Neural cell (in vitro differentiated cells): ENCODE measurements at regions not wholly inside any gene's neighbourhood (a gene's known extent, or its start where the extent isn't known, plus 50 kb on each side); places are given as distances from the start of the nearest gene placed in this dataset.

Experiments
- H2AFZ ChIP-seq: fragments of 200-600, 300-800 bp; sonication (generic), shearing (Covaris generic); 2 replicates; pipeline ENCODE4 v1.6.0; 2014; ENCODE audit warnings: low read depth, mild to moderate bottlenecking, antibody characterized with exemption, low read length, moderate library complexity
- H3F3A ChIP-seq: fragments of 200-600 bp; shearing (Covaris generic); 2 replicates; pipeline ENCODE4 v1.6.1; 2016; ENCODE audit warnings: mild to moderate bottlenecking, moderate library complexity, mixed read lengths, antibody characterized with exemption, low read length; ENCODE audit not compliant: insufficient read depth, poor library complexity, severe bottlenecking
- H3K27ac ChIP-seq: fragments of 200-600, 300-800 bp; sonication (generic), shearing (Covaris generic); 2 replicates; pipeline ENCODE4 v1.5.1; 2014; ENCODE audit warnings: mild to moderate bottlenecking, low read length, moderate library complexity
- H3K27me3 ChIP-seq: fragments of 300-800, 200-600 bp; sonication (generic), shearing (Covaris generic); 2 replicates; pipeline ENCODE4 v1.6.0; 2014; ENCODE audit warnings: mild to moderate bottlenecking, low read depth, low read length, moderate library complexity; ENCODE audit not compliant: insufficient read depth
- H3K36me3 ChIP-seq: fragments of 300-800, 200-600 bp; sonication (generic), shearing (Covaris generic); 2 replicates; pipeline ENCODE4 v1.5.1; 2014; ENCODE audit warnings: mild to moderate bottlenecking, antibody characterized with exemption, low read length, moderate library complexity; ENCODE audit not compliant: insufficient read depth
- H3K4me2 ChIP-seq: fragments of 300-800, 200-600 bp; sonication (generic), shearing (Covaris generic); 2 replicates; pipeline ENCODE4 v1.6.0; 2014; ENCODE audit warnings: mild to moderate bottlenecking, low read length
- H3K4me3 ChIP-seq: fragments of 300-800, 200-600 bp; sonication (generic), shearing (Covaris generic); 2 replicates; pipeline ENCODE4 v1.5.1; 2014; ENCODE audit warnings: mild to moderate bottlenecking, low read length, moderate library complexity
- H3K79me2 ChIP-seq: fragments of 200-600 bp; shearing (Covaris generic); replicated peaks from 2 replicates; pipeline ENCODE4 v1.6.0; 2014; ENCODE audit warnings: mild to moderate bottlenecking, low read length, moderate library complexity; ENCODE audit not compliant: insufficient read depth
- H3K9ac ChIP-seq: fragments of 300-800, 200-600 bp; sonication (generic), shearing (Covaris generic); 2 replicates; pipeline ENCODE4 v1.6.1; 2016; ENCODE audit warnings: mild to moderate bottlenecking, low read length, mixed read lengths
- H3K9me2 ChIP-seq: fragments of 200-600 bp; shearing (Covaris generic); 2 replicates; pipeline ENCODE4 v1.6.1; 2016; ENCODE audit warnings: mild to moderate bottlenecking, low read length, mixed read lengths; ENCODE audit not compliant: insufficient read depth
- H3K9me3 ChIP-seq: fragments of 200-600, 300-800 bp; sonication (generic), shearing (Covaris generic); 2 replicates; pipeline ENCODE4 v1.6.1; 2016; ENCODE audit warnings: mild to moderate bottlenecking, mixed run types, low read length, moderate library complexity, mixed read lengths
- H4K20me1 ChIP-seq: fragments of 200-600 bp; shearing (Covaris generic); 2 replicates; pipeline ENCODE4 v1.6.1; 2016; ENCODE audit warnings: mild to moderate bottlenecking, mixed run types; ENCODE audit not compliant: insufficient read depth
- EP300 ChIP-seq: fragments of 450-650 bp; conservative IDR thresholded peaks from 2 replicates; pipeline ENCODE4 v1.6.1; 2014; ENCODE audit warnings: antibody characterized with exemption, mild to moderate bottlenecking, moderate library complexity; ENCODE audit not compliant: poor library complexity, severe bottlenecking
- EZH2 ChIP-seq: fragments of 200-600, 300-800 bp; shearing (Covaris generic), sonication (generic); IDR thresholded peaks from 2 replicates; pipeline ENCODE4 v1.6.1; 2014; ENCODE audit warnings: antibody characterized with exemption, low read length, borderline replicate concordance, mild to moderate bottlenecking; ENCODE audit not compliant: insufficient read depth, poor library complexity, severe bottlenecking
- MXI1 ChIP-seq: fragments of 450-650 bp; conservative IDR thresholded peaks from 2 replicates; pipeline ENCODE4 v1.6.1; 2014; ENCODE audit warnings: antibody characterized with exemption, mild to moderate bottlenecking; ENCODE audit not compliant: poor library complexity, severe bottlenecking
- POLR2AphosphoS5 ChIP-seq: IDR thresholded peaks from 2 replicates; pipeline ENCODE4 v1.6.1; 2012
- RAD21 ChIP-seq: fragments of 450-650 bp; conservative IDR thresholded peaks from 2 replicates; pipeline ENCODE4 v1.6.1; 2014; ENCODE audit warnings: antibody characterized with exemption, mild to moderate bottlenecking, moderate library complexity
- SMC3 ChIP-seq: fragments of 450-650 bp; conservative IDR thresholded peaks from 2 replicates; pipeline ENCODE4 v1.6.1; 2014; ENCODE audit warnings: antibody characterized with exemption, mild to moderate bottlenecking, moderate library complexity; ENCODE audit not compliant: poor library complexity
- TAF1 ChIP-seq: IDR thresholded peaks from 2 replicates; pipeline ENCODE4 v1.6.1; 2012; ENCODE audit warnings: low read depth
- TF ChIP-seq, protein P1 (sequence below): IDR thresholded peaks from 2 replicates; pipeline ENCODE4 v1.6.1; 2012; ENCODE audit warnings: borderline replicate concordance
- TF ChIP-seq, protein P2 (sequence below): fragments of 450-650 bp; IDR thresholded peaks from 2 replicates; pipeline ENCODE4 v1.5.1; 2014; ENCODE audit warnings: antibody characterized with exemption, mild to moderate bottlenecking, moderate library complexity; ENCODE audit not compliant: poor library complexity, severe bottlenecking

DNA sequence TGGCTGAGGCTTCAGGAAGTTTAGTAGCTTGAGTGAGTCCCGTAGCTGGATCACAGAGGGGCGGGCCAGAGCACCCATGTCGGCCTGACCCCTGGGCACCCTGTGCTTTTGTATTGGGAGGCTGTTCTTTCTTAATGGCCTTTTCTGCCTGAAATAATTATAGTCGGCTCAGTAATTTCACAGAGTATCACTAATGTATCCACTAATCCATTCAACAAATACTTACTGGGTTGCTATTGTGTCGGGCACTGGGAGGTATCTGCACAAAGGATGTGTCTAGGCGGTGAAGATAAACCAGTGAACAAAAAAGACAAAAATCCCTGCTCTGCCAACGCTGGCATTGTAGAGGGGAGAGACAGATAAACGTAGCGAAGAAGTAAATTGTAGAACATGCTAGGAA lies 318.6 kb downstream of the FOXL1 start:
- H3F3A ChIP-seq: no peaks in the 10 kb centered on the region
- TF ChIP-seq RAD21: no peak
- TF ChIP-seq POLR2AphosphoS5: no peak
- TF ChIP-seq EP300: no peak
- TF ChIP-seq MXI1: no peak
- no peaks in the 10 kb centered on the region for H3K36me3 ChIP-seq
- H3K27ac ChIP-seq: no peak overlapping the region
- no peaks in the 10 kb centered on the region for H3K27me3 ChIP-seq
- H3K9ac ChIP-seq: no peak overlapping the region
- no peak overlapping the region for H3K4me2 ChIP-seq
- no peaks in the 10 kb centered on the region for H3K9me3 ChIP-seq
- no peaks in the 10 kb centered on the region for H3K79me2 ChIP-seq
- no peak overlapping the region for H3K4me3 ChIP-seq
- H2AFZ ChIP-seq: no peak overlapping the region
- no peaks in the 10 kb centered on the region for H3K9me2 ChIP-seq
- H4K20me1 ChIP-seq: no peaks in the 10 kb centered on the region

DNA sequence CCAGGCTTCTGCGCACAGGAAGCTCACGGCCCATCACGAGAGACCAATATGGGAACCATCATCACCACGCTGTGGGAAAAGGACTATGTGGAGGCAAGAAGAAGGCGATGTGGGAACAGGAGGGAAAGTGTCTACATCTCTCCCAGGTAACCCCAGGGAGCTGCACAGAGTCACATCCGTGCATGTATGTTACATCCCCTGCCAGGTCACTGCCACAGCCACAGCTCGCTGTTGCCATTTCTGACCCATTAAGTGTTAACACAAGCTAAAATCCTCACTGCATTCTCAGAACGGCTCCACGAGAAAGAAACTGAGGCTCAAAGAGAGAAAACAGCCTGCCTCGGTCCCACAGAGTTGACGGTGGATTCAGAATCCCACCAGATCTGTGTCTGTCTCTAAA lies 319.1 kb downstream of the FOXL1 start:
- Histone ChIP-seq H3K9me3 (no peaks in the 10 kb centered on the region), H3K4me3 (no peak overlapping the region), H3K9ac (no peak overlapping the region), H2AFZ (no peak overlapping the region), H3K36me3 (no peaks in the 10 kb centered on the region), H4K20me1 (no peaks in the 10 kb centered on the region), H3K27ac (no peak overlapping the region), H3K27me3 (no peaks in the 10 kb centered on the region), H3F3A (no peaks in the 10 kb centered on the region), H3K79me2 (no peaks in the 10 kb centered on the region), H3K4me2 (no peak overlapping the region), H3K9me2 (no peaks in the 10 kb centered on the region)
- TF ChIP-seq POLR2AphosphoS5 (no peak), MXI1 (no peak), RAD21 (no peak), TAF1 (no peak), EZH2 (no peak), SMC3 (no peak), EP300 (no peak)
- TF ChIP-seq, protein P1, sequence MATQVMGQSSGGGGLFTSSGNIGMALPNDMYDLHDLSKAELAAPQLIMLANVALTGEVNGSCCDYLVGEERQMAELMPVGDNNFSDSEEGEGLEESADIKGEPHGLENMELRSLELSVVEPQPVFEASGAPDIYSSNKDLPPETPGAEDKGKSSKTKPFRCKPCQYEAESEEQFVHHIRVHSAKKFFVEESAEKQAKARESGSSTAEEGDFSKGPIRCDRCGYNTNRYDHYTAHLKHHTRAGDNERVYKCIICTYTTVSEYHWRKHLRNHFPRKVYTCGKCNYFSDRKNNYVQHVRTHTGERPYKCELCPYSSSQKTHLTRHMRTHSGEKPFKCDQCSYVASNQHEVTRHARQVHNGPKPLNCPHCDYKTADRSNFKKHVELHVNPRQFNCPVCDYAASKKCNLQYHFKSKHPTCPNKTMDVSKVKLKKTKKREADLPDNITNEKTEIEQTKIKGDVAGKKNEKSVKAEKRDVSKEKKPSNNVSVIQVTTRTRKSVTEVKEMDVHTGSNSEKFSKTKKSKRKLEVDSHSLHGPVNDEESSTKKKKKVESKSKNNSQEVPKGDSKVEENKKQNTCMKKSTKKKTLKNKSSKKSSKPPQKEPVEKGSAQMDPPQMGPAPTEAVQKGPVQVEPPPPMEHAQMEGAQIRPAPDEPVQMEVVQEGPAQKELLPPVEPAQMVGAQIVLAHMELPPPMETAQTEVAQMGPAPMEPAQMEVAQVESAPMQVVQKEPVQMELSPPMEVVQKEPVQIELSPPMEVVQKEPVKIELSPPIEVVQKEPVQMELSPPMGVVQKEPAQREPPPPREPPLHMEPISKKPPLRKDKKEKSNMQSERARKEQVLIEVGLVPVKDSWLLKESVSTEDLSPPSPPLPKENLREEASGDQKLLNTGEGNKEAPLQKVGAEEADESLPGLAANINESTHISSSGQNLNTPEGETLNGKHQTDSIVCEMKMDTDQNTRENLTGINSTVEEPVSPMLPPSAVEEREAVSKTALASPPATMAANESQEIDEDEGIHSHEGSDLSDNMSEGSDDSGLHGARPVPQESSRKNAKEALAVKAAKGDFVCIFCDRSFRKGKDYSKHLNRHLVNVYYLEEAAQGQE: no peak
- TF ChIP-seq, protein P2, sequence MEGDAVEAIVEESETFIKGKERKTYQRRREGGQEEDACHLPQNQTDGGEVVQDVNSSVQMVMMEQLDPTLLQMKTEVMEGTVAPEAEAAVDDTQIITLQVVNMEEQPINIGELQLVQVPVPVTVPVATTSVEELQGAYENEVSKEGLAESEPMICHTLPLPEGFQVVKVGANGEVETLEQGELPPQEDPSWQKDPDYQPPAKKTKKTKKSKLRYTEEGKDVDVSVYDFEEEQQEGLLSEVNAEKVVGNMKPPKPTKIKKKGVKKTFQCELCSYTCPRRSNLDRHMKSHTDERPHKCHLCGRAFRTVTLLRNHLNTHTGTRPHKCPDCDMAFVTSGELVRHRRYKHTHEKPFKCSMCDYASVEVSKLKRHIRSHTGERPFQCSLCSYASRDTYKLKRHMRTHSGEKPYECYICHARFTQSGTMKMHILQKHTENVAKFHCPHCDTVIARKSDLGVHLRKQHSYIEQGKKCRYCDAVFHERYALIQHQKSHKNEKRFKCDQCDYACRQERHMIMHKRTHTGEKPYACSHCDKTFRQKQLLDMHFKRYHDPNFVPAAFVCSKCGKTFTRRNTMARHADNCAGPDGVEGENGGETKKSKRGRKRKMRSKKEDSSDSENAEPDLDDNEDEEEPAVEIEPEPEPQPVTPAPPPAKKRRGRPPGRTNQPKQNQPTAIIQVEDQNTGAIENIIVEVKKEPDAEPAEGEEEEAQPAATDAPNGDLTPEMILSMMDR: no peak

DNA sequence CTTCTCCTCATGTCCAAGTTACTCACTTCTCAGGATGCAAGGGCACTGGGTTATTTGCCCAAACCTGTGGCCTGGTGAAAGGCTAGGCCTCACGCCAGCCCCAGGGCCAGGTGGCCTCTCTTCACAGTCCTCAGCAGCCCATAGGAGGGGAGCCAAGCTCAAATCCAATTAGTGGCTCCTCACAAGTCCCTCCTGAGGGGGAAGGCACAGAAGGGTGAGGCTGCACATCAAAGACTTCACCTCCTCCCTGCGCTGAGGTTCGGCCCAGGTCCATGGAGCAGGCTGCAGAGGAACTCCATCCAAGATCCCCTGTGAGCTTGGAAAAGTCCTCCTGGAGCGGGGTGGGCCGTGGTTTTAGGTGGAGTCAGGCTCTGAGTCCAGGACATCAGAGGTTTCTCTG lies 320.0 kb downstream of the FOXL1 start:
- TF ChIP-seq POLR2AphosphoS5 (no peak), EP300 (no peak), MXI1 (no peak), EZH2 (no peak), SMC3 (no peak), TAF1 (no peak), RAD21 (no peak)
- TF ChIP-seq, protein P1: no peak
- no peaks in the 10 kb centered on the region for H3K79me2 ChIP-seq
- H3K4me3 ChIP-seq: no peak overlapping the region
- H3K9me2 ChIP-seq: no peaks in the 10 kb centered on the region
- no peak overlapping the region for H3K27ac ChIP-seq
- no peaks in the 10 kb centered on the region for H3K36me3 ChIP-seq
- H3K9me3 ChIP-seq: no peaks in the 10 kb centered on the region
- H2AFZ ChIP-seq: no peak overlapping the region
- no peaks in the 10 kb centered on the region for H3K27me3 ChIP-seq
- H3F3A ChIP-seq: no peaks in the 10 kb centered on the region
- no peak overlapping the region for H3K4me2 ChIP-seq
- no peak overlapping the region for H3K9ac ChIP-seq
- H4K20me1 ChIP-seq: no peaks in the 10 kb centered on the region
